Amniotic stem cell (primary cell): ENCODE measurements at regions not wholly inside any gene's neighbourhood (a gene's known extent, or its start where the extent isn't known, plus 50 kb on each side); places are given as distances from the start of the nearest gene placed in this dataset.

Experiments
- DNase-seq: peaks from one replicate; lab custom pipeline; 2025; lab: John Stamatoyannopoulos, UW

DNA sequence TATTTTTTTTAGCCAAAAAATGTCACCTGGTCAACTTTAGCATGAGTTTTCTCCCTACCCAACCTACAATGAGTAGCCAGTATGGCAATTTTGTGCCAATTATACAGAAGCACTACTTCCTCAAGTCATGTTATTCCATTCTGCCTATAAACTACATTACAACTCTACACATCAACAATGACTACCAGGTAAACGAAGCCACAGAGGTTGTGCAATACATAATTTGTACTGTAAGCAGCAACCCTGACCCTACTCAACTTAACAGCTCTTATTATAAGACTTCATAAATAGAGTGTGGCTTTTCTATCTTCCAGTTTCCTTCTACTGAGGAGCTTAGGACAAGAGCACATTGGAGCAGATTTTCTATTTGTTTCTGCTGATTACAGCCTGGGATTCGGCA, 160.5 kb downstream of the HS3ST1 start:
- DNase-seq: no peak

DNA sequence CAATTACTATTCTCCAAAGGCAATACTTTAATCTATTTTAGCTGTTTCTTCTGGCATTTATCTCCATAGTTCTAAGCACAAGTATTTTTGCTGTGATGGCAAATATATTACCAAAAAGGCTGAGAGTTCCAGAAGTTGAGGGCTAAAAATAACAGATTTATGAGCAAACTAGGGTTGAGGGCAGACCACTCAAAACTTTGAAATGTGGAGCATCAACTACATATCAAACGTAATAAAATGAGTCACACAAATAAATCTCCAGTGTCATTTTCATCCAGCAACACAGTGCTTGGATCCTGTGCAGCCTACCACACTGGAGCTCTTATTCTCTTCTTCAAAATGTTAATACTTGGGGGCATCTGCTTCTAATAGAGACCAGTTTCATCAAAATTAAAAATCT, 163.9 kb downstream of the HS3ST1 start:
- no peak for DNase-seq

DNA sequence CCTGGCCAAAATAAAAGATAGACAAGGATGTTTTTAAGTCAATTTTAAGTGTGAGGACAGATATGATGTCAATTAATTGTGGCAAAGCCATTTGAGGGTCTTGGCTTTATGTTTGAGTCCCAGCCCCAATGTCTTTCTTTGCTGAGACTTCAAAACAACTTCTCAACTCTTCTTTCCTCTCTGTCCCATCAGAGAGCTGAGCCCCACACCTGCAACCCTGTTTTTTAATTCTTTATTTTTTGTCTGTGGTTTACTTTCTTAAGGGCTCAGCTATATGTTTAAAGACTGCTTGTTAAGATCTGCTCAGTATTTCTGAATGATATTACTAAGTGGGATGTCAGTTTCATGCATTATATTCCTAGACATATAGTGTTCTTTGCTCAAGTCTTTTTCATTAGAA, 164.3 kb downstream of the HS3ST1 start:
- no peak for DNase-seq

DNA sequence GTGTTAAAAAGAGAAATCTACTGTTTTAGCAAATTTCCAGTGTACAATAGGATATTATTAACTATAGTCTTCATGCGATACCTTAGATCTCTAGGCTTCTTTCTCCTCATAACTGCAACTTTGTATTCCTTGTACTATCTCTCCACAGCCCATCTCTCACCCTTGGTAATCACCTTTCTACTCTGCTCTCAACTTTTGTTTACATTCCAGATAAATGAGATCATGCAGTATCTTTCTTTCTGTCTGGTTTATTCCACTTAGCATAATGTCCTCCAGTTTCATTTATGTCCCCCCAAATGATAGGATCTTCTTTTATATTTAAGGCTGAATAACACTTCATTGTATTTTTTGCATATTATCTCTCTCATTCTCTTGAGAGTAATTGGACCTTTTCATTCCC, 165.5 kb downstream of the HS3ST1 start:
- no peak for DNase-seq

DNA sequence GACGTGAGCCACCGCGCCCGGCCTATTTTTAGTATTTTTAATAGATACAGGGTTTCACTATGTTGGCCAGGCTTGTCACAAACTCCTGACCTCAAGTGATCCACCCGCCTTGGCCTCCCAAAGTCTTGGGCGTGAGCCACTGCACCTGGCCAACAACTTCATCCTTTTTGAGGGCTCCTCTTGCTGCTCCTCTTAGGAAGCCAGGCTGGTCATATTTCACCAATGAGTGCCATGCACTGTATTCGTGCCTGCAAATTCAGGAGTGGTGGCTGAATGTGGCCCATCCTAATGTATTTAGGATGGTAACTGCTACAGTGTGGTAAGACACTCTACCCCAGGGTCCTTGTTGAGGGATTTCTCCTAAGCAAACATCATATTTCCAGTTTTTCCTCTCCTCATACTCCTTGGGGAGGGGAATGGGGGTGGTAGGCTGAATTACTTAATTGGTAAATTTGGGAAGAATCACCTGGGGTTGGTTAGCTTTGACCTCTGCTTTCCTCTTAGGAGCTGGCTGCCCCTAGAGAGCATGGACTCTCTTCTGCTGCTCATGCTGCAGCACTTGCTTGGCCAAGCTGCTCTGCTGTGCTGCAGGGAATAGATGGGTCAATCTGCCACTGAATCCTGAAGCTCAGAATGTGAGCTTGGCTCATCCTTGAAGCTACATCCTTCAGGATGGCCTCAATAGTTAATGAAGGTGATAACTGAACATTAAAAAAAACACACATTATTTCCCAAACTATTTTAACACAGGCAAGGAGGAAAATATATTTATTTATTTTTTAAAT, 167.4 kb downstream of the HS3ST1 start:
- DNase-seq: no peak

DNA sequence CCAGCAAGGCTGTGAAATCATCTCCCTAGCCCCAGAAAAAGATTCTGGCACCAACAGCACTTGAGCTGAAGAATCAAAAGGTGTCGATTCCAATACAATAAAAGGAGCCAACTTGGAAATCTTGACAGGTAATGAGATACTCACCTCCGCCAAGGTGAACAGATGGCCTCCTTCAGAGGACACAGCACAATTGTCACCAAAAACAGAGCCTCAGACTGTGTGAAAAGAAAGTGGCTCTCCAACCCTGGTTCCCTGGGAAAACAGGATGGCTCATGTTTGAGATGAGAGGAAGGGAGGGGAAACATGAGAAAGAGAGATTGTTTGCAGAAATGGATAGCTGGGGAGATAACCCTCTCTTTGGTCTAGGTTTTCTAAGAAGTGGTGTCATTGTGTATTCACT, 168.9 kb downstream of the HS3ST1 start:
- DNase-seq: no peak

DNA sequence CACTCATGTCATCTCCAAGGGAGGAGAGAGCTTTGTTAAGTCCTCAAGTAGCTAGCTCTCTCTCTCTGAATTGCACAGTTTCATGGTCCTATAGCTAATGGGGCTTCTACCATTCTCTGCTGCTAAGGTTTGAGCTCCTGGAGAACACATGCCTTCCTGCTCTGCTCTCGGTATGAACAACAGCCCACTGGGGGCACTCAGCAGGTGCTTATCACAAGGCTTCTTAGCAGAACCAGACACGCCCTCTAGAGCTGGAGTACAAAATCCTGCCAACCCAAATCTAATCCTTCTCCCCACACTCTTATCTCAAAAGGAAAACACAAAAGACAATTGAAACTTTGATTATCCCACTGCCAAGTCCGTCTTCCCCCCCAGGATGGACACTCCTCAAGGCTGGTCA, 176.5 kb downstream of the HS3ST1 start:
- DNase-seq: no peak

DNA sequence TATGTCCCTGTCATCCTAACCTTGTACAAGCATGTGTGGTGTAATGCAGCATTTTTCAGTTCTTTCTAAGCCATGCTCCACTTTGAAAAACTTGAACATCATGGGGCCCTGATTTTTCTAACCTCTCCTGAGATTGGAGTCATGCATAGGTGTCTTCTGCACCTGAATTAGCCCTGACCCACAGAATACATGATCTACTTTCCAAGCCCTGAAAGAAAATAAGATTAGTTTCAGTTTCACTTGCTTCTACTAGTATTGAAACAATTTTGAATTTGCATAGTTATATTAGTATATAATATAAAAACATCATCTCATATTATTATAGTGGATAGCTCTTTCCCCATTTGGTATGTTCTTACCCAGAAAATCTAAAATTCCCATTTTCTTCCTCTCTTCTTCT, 178.2 kb downstream of the HS3ST1 start:
- no peak for DNase-seq

DNA sequence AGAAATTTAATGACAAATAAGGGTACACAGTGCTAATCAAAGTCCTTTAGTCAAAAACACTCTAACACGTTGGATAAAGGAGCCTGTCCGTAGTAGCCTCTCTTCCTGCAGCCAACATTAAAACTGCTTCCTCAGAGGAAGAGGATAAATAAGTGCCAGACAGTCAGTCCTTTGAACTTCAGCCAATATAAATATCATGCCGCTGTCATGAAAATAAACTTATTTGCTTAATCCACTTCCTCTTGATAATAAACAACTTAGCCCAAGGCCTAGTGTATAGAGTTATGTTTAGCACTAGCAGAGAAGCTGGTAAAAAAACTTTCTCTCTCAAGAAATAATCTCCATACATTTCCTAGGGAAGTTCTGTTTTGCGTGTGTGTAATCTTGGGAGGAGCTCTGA, 196.7 kb downstream of the HS3ST1 start:
- DNase-seq: no peak

DNA sequence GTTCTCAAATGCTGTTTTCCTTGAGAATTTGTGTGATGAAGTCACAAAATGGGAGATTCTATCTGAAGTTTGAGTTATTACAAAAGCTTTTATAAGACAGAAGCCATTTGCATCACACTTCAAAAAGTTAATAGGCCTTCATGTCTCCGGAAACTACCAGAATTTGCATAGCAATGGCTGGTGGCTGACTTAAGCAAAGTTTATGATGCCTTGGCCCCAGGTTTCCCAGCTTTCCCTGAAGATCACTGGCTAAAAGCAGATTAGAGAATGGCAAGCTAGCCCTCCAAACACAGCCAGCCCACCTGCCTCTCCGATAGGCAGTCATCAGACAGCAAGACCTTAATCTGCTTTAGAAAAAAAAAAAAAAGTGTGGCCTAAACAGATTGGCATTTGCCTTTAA, 197.8 kb downstream of the HS3ST1 start:
- no peak for DNase-seq

DNA sequence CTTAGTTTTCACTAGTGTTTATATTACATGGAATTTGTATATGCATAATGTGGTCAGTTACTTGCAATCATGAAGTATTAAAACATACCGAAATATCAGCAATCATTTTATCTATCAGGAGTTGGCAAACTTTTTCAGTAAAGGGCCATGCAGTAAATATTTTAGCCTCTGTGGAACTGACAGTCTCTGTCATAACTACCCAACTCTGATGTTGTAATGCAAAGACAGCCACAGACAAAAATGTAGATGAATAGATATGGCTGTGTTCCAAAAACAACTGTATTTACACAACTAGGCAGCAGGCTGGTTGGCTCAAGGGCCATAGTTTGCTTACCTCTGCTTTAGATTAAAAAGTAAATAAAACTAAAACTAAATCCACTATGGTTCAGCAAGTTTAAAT, 200.2 kb downstream of the HS3ST1 start:
- DNase-seq: no peak

DNA sequence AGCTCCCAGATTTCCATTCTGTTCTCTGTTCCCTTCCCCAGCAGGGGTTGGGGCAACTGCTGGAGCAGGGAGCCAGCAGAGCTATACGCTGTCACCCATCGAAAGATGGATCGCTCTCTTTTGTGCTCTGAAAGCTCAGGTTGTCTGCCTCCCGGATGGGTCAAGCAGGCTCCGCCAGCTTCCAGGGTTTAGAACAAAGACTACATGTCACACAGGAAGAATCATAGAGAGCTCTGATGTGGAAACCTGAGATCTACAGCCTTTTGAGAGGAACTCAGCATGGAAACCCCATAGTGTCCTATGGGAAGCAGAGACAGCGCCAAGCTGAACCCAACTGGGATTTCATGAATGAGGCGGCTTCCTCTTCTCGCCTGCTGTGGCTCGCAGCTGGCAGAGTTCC, 205.4 kb downstream of the HS3ST1 start:
- DNase-seq: no peak

DNA sequence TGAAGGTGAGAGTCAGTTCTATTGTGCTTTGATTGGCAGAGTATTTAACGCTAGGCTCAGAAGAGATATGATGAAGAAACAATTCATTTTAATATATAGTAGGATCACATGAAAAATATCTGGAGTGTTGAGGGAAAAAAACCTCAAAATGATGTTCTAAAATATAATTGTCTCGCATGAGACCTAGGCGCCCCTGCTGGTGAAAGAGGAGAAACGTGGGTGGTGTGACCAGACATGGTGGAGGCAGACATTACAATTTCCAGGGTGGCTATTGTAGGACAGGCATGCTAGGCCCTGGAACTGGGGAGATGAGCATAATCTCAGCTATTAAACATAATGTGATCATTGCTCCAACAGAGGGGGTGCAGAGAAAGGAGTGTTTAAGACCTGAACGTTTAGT, 210.0 kb downstream of the HS3ST1 start:
- no peak for DNase-seq

DNA sequence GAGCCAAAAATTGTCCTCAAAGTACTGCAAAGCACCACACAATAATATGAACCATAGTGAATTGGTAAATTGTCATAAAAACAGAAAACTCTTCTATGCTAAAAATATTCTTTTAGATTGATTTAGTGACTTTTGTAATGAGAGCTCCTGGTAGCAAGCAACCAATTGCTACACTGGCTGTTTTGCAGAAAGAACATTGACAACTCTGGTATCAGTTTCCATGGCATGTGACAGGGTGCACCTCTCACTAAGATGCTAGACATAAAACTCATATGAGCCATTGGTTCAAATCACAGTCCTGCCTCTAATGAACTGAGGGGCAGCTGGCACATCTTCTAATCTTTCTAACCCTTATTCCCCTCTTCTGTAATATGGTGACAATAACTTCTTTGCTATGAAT, 212.2 kb downstream of the HS3ST1 start:
- no peak for DNase-seq

DNA sequence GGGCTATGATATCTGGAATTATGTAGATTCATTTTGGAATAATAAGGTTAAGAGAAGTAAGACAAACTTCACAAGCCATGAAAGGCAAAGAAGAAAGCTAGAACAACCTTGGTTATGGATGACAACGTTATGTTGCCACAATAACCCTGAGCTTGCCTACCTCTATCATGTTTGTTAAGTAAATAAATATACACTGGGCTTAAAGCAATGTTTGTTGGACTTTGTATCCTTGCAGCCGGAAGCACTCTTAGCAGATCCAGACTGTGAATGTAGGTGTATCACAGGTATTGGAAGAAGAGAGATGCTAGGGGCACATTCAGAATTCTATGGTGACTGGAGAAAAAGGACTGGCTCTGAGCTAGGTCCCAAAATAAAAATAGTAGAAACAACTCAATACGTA, 214.4 kb downstream of the HS3ST1 start:
- DNase-seq: no peak

DNA sequence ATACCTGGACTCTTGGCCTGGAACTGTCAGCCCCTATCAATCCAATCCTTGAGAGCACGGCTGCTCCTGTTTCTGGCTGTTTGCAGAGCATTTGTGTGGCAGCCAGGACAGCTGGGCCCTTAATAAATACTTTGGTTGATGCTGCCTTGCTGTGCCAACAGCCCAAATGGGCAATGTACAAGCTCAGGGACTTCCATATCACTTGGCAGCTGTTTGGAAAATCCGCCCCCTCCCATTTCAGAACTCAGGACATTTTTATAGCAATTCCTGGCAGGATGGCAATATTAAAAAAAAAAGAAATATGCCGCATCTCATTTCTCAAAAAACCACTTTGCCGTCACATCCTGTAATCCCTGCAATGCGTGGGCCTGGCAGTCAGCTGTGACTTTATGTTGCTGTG, 218.9 kb downstream of the HS3ST1 start:
- no peak for DNase-seq

DNA sequence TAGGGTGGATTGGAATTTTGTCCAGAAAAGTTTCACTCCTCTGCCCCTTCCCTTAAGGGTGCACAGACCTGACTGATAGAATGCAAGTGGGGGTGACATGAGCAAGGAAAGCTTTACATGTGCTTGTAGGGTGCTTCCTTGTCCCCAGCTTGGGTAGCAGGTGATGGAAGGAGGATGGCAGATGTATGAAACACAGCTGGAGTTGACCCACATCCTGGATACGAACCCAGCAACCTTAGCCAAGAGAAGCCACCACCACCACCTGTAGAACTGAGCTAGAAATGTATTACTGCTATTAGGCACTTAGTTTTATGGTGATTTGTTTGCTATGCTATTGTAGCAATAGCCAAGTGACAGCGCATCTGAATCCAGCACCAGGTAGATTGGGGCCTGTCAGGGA, 227.4 kb downstream of the HS3ST1 start:
- no peak for DNase-seq

DNA sequence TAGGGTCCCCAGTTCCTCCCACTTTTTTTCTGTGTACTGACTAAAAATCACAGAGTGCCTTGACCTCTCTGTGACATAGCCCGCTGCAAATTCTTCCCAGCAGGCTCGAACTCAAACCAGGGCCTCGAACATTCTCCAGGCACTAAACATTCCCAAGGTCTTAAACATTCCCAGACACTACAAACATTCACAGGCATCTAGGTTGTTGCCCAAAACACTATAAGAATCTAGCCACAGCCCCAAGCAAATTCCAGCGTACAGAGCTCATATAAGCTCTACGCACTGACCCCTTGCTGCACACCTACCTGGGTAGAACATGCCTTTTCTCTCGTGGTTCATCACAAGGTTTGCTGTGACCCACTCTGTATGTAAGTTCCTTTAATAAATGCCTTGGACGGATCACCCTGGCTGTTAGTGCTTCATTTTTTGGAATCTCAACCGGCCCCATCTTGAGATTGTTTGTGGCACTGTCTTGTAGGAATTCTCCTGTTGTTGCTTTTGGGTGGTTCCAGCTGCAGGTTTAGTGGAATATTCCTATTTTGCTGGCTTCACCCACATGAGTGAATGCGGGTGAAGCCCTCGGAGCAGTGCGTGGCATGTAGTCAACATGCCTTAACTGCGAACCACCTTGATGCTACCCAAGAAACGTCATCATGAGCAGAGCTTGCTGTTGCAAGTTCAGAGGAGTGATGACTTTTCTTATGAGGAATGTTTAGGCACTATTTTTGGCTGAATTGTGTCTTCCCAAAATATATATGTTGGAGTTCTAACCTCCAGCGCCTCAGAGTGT, 230.0 kb downstream of the HS3ST1 start:
- DNase-seq: no peak

DNA sequence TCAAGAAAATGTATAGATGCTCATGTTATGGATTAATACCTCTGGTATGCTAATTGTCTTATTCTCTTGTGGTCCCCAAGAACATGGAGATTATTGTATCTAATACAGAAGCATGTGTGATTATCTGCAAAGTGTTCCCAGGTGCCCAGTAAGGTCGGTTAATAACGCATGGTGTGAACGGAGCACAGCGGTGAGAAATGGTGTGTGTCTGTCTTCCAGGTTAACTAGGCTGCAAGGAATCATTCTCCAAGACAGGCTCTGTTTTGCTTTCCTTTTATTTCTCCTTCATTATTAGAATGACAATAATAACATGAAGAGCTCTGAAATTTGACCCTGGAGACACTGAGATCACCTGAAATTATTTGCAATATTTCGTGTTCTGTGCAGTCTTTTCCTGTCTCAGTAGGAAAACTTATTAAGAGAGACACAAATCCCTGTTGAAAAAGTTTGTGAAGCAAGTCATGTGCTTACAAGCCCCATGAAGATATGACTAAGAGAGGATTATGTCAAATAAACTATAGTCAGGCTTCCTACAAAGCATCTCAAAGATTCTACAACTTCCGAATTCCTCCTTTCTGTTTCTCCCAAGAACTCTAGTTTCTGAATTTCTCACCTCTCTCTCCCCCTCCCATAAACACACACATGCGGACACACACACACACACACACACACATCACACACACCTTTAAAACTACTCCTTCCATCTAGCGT, 230.9 kb downstream of the HS3ST1 start:
- DNase-seq: no peak

DNA sequence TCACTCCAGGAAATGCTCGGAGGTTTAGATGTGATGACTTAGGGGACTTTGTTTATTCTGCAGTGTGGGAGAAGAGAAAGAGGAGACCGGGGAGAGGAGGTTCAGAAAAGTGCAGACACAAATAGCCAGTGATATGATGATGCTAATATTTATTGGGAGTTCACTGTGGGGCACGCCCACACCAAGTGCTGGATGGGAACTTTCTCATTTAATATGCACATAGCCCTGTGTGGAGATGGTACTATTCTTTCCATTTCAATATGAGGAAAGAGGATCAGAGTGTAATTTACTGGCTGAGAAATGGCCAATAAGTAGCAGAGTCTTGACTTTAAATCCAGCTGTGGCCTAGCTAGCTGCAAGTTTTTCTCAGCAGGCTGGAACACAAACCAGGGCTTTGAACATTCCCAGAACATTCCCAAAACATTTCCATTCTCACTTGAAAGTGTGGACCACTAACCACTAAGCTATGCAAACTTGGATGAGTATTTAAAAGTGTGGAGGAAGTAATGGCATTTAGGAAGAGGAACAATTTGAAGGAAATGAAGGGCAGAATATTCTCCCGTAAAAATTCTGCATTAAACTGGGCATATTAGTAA, 231.7 kb downstream of the HS3ST1 start:
- no peak for DNase-seq

DNA sequence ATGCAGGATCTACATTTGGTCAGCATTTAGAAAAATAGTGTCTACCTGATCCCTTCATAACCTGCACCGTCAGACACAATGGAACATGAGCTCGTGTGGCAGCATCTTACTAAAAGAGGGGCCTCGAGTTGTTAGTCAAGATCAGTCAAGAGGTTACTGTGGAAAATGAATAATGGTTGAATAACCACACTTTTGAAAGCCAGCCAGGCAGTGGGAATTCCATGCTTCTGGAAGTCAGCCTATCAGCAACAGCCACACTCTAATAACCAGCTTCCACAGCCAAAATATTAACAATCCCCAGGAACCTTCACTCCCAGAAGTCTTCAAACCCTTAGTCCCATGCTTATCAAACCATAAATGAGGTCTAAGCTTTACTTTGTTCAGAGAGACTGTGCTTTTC, 234.3 kb downstream of the HS3ST1 start:
- no peak for DNase-seq

DNA sequence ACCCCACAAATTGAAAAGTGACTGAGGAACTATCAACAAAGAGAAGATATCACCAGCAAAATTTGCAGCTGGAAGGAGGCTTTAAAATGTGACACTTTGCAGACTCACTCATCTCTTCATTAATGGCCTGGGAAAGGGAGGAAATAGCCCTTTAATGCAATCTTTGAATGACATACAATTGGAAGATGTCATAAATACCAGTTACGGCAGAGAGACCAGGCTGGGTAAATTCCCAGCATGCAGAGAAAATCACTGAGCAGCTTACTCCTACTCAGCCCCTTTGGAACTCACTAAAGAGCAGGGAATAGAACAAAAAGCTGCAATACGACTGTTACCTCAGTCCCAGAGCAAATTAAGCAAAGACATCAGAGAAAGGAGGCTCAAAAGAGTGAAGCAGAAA, 238.9 kb downstream of the HS3ST1 start:
- no peak for DNase-seq

DNA sequence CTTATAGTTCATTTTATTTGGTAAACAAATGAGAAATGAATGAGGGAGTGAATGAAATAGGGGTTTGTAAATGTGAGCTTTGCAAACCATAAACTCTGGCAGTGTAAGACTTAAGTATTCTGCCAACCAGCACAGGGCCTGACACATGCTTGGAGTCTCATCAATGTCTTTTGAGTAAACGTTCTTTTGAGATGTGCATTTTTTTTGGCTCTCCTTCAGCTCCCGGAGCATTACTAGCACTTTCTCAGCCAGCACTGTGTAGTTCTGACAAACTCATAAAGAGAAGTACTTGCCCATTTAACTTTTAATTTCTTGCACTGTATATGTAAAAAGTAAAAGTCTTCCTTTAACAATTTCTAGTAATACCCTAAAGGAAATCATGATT, 245.3 kb downstream of the HS3ST1 start:
- DNase-seq: no peak
